SK-N-SH (cell line): ENCODE measurements at regions not wholly inside any gene's neighbourhood (a gene's known extent, or its start where the extent isn't known, plus 50 kb on each side); places are given as distances from the start of the nearest gene placed in this dataset.

Source experiments
- CTCF ChIP-seq: fragments of 200-600 bp; sonication (generic); IDR thresholded peaks from 2 replicates; pipeline ENCODE4 v1.6.1; 2017; ENCODE audit warnings: antibody characterized with exemption, mild to moderate bottlenecking, moderate library complexity
- IRF3 ChIP-seq: fragments of 150-350 bp; IDR thresholded peaks from 2 replicates; pipeline ENCODE4 v1.6.1; 2016; ENCODE audit warnings: mild to moderate bottlenecking, low read depth, low read length
- TAF1 ChIP-seq: IDR thresholded peaks from 2 replicates; pipeline ENCODE4 v1.6.1; 2012; ENCODE audit warnings: low read depth, mild to moderate bottlenecking, low read length, moderate library complexity, borderline replicate concordance

GRCh38 chr15:83365370-83365938 lies 81.0 kb upstream of the BNC1 start:
- TF ChIP-seq CTCF (no peak), IRF3 (no peak), TAF1 (no peak)
